Heart left ventricle (tissue), 13 donors: ENCODE measurements at regions not wholly inside any gene's neighbourhood (a gene's known extent, or its start where the extent isn't known, plus 50 kb on each side); places are given as distances from the start of the nearest gene placed in this dataset.
"Not testable (repeated sequence)": the region's sequence is repeated elsewhere in the genome, so short reads cannot be mapped to it uniquely, and the experiment has no call there.

ENCODE experiments used
- POLR2A ChIP-seq, 2 donors: fragments of 450-650 bp; IDR thresholded peaks; one replicate each; pipeline ENCODE4 v1.6.1; 2017; ENCODE audit warnings: antibody characterized with exemption in 2 of 2, mild to moderate bottlenecking in 2 of 2, moderate library complexity in 2 of 2
- TF ChIP-seq, protein P1 (sequence below), 12 donors: fragments of 200-600 bp; sonication (generic) in 4 of 12; IDR thresholded peaks; one replicate each; pipeline versions ENCODE4 v1.5.0 to v1.8.0; 2018 to 2022; ENCODE audit warnings: antibody characterized with exemption in 12 of 12, mild to moderate bottlenecking in 5 of 12
- donor health status: ischemic (EF 13 %, LVEDD 7.1; RV severe dilation, severe dysfunction).
- donor health status: DM: no; HTN: yes; CAD: no.
- donor health status: DM: no; HTN: no; CAD: no.
- donor health status: ischemic (EF 25% LVEDD 6.9; RV normal size, moderate dysfunction).
- donor health status: ischemic (EF 25% LVEDD 5.7; RV mildly dilated, moderate dysfunction).
- donor health status: ischemic (EF 35%, LVEDD 5.7; RV mildly dilated, moderate dysfunction).
- donor health status: nonischemic (EF 11% LVEDD 7.7; RV severe dilation, severe dysfunction).
- donor health status: DM: yes; HTN: yes; CAD: no.
- donor health status: PGD.
- donor health status: ischemic (EF 29% LVEDD 5.4; RV normal size, mild dysfunction).
- donor health status: nonischemic (EF 23%, LVEDD 6.1; RV moderate dilation, normal function).

DNA sequence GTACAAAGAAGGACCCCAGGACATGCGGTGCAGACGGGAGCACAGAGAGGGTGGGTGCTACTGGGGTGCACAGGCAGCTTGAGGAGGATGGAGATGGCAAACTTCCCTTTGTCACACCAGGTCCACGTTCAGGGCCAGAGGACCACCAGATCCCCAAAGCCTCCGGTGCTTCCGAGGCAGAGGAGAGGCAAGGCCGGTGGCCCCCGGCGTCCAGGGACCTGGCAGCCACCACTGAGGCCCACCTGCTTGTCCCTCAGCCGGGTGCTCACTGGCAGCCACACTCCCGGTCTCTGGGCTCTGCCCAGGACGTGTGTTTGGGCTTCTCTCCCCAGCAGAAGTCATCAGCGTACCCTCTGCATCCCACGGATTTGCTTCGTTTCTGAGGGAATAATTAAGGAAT, 571.1 kb downstream of the TUBA3C start:
- TF ChIP-seq, protein P1, sequence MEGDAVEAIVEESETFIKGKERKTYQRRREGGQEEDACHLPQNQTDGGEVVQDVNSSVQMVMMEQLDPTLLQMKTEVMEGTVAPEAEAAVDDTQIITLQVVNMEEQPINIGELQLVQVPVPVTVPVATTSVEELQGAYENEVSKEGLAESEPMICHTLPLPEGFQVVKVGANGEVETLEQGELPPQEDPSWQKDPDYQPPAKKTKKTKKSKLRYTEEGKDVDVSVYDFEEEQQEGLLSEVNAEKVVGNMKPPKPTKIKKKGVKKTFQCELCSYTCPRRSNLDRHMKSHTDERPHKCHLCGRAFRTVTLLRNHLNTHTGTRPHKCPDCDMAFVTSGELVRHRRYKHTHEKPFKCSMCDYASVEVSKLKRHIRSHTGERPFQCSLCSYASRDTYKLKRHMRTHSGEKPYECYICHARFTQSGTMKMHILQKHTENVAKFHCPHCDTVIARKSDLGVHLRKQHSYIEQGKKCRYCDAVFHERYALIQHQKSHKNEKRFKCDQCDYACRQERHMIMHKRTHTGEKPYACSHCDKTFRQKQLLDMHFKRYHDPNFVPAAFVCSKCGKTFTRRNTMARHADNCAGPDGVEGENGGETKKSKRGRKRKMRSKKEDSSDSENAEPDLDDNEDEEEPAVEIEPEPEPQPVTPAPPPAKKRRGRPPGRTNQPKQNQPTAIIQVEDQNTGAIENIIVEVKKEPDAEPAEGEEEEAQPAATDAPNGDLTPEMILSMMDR (IDR thresholded peaks at IDR 0.05): not testable (repeated sequence)
- TF ChIP-seq POLR2A (IDR thresholded peaks at IDR 0.05): not testable (repeated sequence)
